ENCODE measurements at regions not wholly inside any gene's neighbourhood (a gene's known extent, or its start where the extent isn't known, plus 50 kb on each side); places are given as distances from the start of the nearest gene placed in this dataset.

- no peak overlapping the region for H3K27ac ChIP-seq (ENCODE audit: low read depth in 1 of 2, low read length in 2 of 2)
- H3K4me3 Mint-ChIP-seq = no peak overlapping the region
- no peaks in the 10 kb centered on the region for H3K36me3 ChIP-seq (ENCODE audit: insufficient read depth, low read length)
- no peaks in the 10 kb centered on the region for H3K9me3 ChIP-seq (ENCODE audit: control insufficient read depth in 1 of 2, insufficient read depth in 1 of 2, low read length in 2 of 2)
- intact Hi-C loops (cut with DNase I, micrococcal nuclease) = no loop called here
- H3K27ac Mint-ChIP-seq = no peak overlapping the region
- DNase-seq = no peak
- H3K27me3 Mint-ChIP-seq = peaks cover 7% of the 10 kb centered on the region
- ChIA-PET CTCF (no interaction called here), POLR2A (no interaction called here)
- no peak overlapping the region for H3K4me3 ChIP-seq (ENCODE audit: low read length)
- no peaks in the 10 kb centered on the region for H3K9me3 Mint-ChIP-seq
- H3K27me3 ChIP-seq (ENCODE audit: control insufficient read depth in 1 of 2, insufficient read depth in 2 of 2, low read length in 2 of 2) = no peaks in the 10 kb centered on the region
- H3K4me1 ChIP-seq (ENCODE audit: insufficient read depth, low read length) = no peaks in the 10 kb centered on the region
- TF ChIP-seq CTCF (IDR thresholded peaks at IDR 0.05) = no peak
- ATAC-seq (ENCODE audit: poor library complexity) = no peak
- no peaks in the 10 kb centered on the region for H3K4me1 Mint-ChIP-seq (ENCODE audit: low read depth)
- H3K36me3 Mint-ChIP-seq (ENCODE audit: low read depth) = no peaks in the 10 kb centered on the region
Measured at GRCh38 chr7:25361863-25362262, 133.6 kb upstream of the NPVF start.

GRCh38 chr7:25368599-25369201 is 140.4 kb upstream of the NPVF start:
- Histone ChIP-seq H3K4me1 (ENCODE audit: insufficient read depth, low read length) (no peaks in the 10 kb centered on the region), H3K27me3 (ENCODE audit: control insufficient read depth in 1 of 2, insufficient read depth in 2 of 2, low read length in 2 of 2) (peaks cover 0 to 7% of the 10 kb centered on the region in 2 experiments), H3K27ac (ENCODE audit: low read depth in 1 of 2, low read length in 2 of 2) (no peak overlapping the region), H3K4me3 (ENCODE audit: low read length) (no peak overlapping the region), H3K9me3 (ENCODE audit: control insufficient read depth in 1 of 2, insufficient read depth in 1 of 2, low read length in 2 of 2) (peaks cover 3 to 20% of the 10 kb centered on the region in 2 experiments), H3K36me3 (ENCODE audit: insufficient read depth, low read length) (no peaks in the 10 kb centered on the region)
- Mint-ChIP-seq H3K27ac (no peak overlapping the region), H3K9me3 (peaks cover 8% of the 10 kb centered on the region), H3K4me3 (no peak overlapping the region), H3K27me3 (peaks cover 17% of the 10 kb centered on the region), H3K4me1 (ENCODE audit: low read depth) (no peaks in the 10 kb centered on the region), H3K36me3 (ENCODE audit: low read depth) (no peaks in the 10 kb centered on the region)
- DNase-seq (no peak), ATAC-seq (ENCODE audit: poor library complexity) (no peak)
- ChIA-PET CTCF (no interaction called here), POLR2A (no interaction called here)
- no peak for TF ChIP-seq CTCF (IDR thresholded peaks at IDR 0.05)
- intact Hi-C loops (cut with DNase I, micrococcal nuclease) = no loop called here

- Mint-ChIP-seq H3K36me3 (ENCODE audit: low read depth) (no peaks in the 10 kb centered on the region), H3K27me3 (peaks cover 17% of the 10 kb centered on the region), H3K4me1 (ENCODE audit: low read depth) (no peaks in the 10 kb centered on the region), H3K9me3 (peaks cover 8% of the 10 kb centered on the region), H3K4me3 (no peak overlapping the region), H3K27ac (no peak overlapping the region)
- DNase-seq (no peak), ATAC-seq (ENCODE audit: poor library complexity) (no peak)
- intact Hi-C loops (cut with DNase I, micrococcal nuclease) = no loop called here
- Histone ChIP-seq H3K27me3 (ENCODE audit: control insufficient read depth in 1 of 2, insufficient read depth in 2 of 2, low read length in 2 of 2) (peaks cover 0 to 7% of the 10 kb centered on the region in 2 experiments), H3K4me3 (ENCODE audit: low read length) (no peak overlapping the region), H3K9me3 (ENCODE audit: control insufficient read depth in 1 of 2, insufficient read depth in 1 of 2, low read length in 2 of 2) (peaks cover 3 to 20% of the 10 kb centered on the region in 2 experiments), H3K36me3 (ENCODE audit: insufficient read depth, low read length) (no peaks in the 10 kb centered on the region), H3K4me1 (ENCODE audit: insufficient read depth, low read length) (no peaks in the 10 kb centered on the region), H3K27ac (ENCODE audit: low read depth in 1 of 2, low read length in 2 of 2) (no peak overlapping the region)
- no peak for TF ChIP-seq CTCF (IDR thresholded peaks at IDR 0.05)
- ChIA-PET CTCF (no interaction called here), POLR2A (no interaction called here)
Measured at GRCh38 chr7:25369786-25370185, 141.5 kb upstream of the NPVF start.
